Mucosa of rectum (tissue), 2 donors: ENCODE measurements at regions not wholly inside any gene's neighbourhood (a gene's known extent, or its start where the extent isn't known, plus 50 kb on each side); places are given as distances from the start of the nearest gene placed in this dataset.
"Not testable (repeated sequence)": the region's sequence is repeated elsewhere in the genome, so short reads cannot be mapped to it uniquely, and the experiment has no call there.

ENCODE experiments used
- H3K27ac ChIP-seq, 2 donors: one replicate each; pipeline ENCODE4 v1.7.0; 2013; ENCODE audit warnings: inconsistent platforms in 2 of 2, low read depth in 2 of 2, low read length in 2 of 2
- H3K27me3 ChIP-seq, 2 donors: one replicate each; pipeline ENCODE4 v1.7.0; 2013; ENCODE audit warnings: low read length in 2 of 2; ENCODE audit not compliant: control insufficient read depth in 2 of 2, insufficient read depth in 2 of 2
- H3K36me3 ChIP-seq, 2 donors: one replicate each; pipeline ENCODE4 v1.7.0; 2013; ENCODE audit warnings: low read length in 2 of 2; ENCODE audit not compliant: control insufficient read depth in 2 of 2, insufficient read depth in 2 of 2
- H3K4me1 ChIP-seq, 2 donors: one replicate each; pipeline ENCODE4 v1.7.0; 2013; ENCODE audit warnings: low read length in 2 of 2, mild to moderate bottlenecking in 1 of 2; ENCODE audit not compliant: control insufficient read depth in 2 of 2, insufficient read depth in 2 of 2
- H3K4me3 ChIP-seq, 2 donors: one replicate each; pipeline ENCODE4 v1.7.0; 2013; ENCODE audit warnings: low read length in 2 of 2
- H3K9ac ChIP-seq, 2 donors: one replicate each; pipeline ENCODE4 v1.7.0; 2013; ENCODE audit warnings: low read length in 2 of 2, low read depth in 1 of 2, mild to moderate bottlenecking in 1 of 2
- H3K9me3 ChIP-seq, 2 donors: one replicate each; pipeline ENCODE4 v1.7.0; 2013; ENCODE audit warnings: low read length in 2 of 2; ENCODE audit not compliant: control insufficient read depth in 2 of 2
- donor health status: healthy.
- donor health status: Normal muscosa, but diverticular disease.

GRCh38 chr11:96585944-96586880, 196.4 kb downstream of the JRKL start:
- H3K9ac ChIP-seq, H3K36me3 ChIP-seq, H3K4me3 ChIP-seq, H3K9me3 ChIP-seq, H3K4me1 ChIP-seq, H3K27ac ChIP-seq, H3K27me3 ChIP-seq: not testable (repeated sequence)

- not testable (repeated sequence) for H3K9ac ChIP-seq, H3K27me3 ChIP-seq, H3K4me1 ChIP-seq, H3K9me3 ChIP-seq, H3K27ac ChIP-seq, H3K36me3 ChIP-seq, H3K4me3 ChIP-seq
Measured at GRCh38 chr11:96588793-96589192, 199.0 kb downstream of the JRKL start.

- Histone ChIP-seq H3K4me1 (no peaks in the 10 kb centered on the region), H3K9me3 (no peaks in the 10 kb centered on the region), H3K36me3 (no peaks in the 10 kb centered on the region), H3K4me3 (no peak overlapping the region), H3K27me3 (no peaks in the 10 kb centered on the region), H3K9ac (no peak overlapping the region), H3K27ac (no peak overlapping the region)
Measured at GRCh38 chr11:96595011-96595410, 205.2 kb downstream of the JRKL start.

GRCh38 chr11:96607864-96608558, 218.2 kb downstream of the JRKL start:
- Histone ChIP-seq H3K4me3 (no peak overlapping the region), H3K27ac (no peak overlapping the region), H3K9ac (no peak overlapping the region), H3K9me3 (no peaks in the 10 kb centered on the region), H3K27me3 (no peaks in the 10 kb centered on the region), H3K36me3 (no peaks in the 10 kb centered on the region), H3K4me1 (no peaks in the 10 kb centered on the region)

GRCh38 chr11:96614101-96614500, 224.3 kb downstream of the JRKL start:
- H3K27me3 ChIP-seq = no peaks in the 10 kb centered on the region
- no peaks in the 10 kb centered on the region for H3K9me3 ChIP-seq
- no peak overlapping the region for H3K27ac ChIP-seq

GRCh38 chr11:96614846-96615245, 225.0 kb downstream of the JRKL start:
- Histone ChIP-seq H3K27me3 (no peaks in the 10 kb centered on the region), H3K36me3 (no peaks in the 10 kb centered on the region), H3K4me1 (no peaks in the 10 kb centered on the region), H3K4me3 (no peak overlapping the region), H3K27ac (no peak overlapping the region), H3K9me3 (no peaks in the 10 kb centered on the region), H3K9ac (no peak overlapping the region)

More at GRCh38 chr11:96614101-96614500, 224.3 kb downstream of the JRKL start:
- no peaks in the 10 kb centered on the region for H3K36me3 ChIP-seq
- no peaks in the 10 kb centered on the region for H3K4me1 ChIP-seq
- H3K4me3 ChIP-seq = no peak overlapping the region
- no peak overlapping the region for H3K9ac ChIP-seq

DNA sequence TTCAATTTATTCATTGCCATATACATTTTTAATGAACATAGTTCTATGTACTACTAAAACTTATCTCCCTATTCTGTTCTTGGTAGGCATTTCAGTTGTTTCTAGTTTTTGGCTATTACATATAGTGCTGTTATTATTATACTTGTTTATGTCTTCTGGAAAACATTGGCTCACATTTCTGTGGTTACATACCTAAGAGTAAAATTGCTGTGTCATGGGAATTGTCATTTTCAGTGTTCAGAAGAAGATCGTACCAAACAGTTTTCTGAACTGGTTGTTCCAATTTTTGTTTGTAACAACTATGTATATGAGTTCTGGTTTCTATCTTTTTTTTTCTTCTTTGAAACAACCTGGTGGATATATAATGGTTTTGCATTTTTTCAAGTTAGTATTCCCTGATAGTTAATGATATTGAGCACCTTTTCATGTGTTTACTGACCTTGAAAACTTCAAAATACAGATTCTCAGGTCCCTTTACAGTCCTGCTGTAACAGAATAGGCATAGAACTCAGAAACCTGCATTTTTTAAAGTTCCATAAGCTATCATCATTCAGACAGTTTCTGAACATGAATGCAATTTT, 230.7 kb downstream of the JRKL start:
- H3K9ac ChIP-seq = no peak overlapping the region

DNA sequence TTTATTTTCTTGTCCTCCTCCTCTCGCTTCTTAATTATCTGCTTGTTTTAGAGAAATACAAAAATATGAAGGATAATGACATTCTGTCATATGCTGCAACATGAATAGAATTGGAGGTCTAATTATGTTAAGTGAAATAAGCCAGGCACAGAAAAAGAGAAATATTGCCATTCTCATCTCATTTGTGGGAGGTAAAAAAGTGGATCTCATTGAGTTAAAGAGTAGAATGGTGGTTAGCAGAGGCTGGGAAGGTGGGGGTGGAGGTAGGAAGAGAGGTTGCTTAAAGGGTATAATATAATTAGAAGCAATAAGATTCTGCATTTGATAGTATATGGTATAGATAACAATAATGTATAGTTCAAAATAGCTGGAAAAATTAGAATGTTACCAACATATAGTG, 231.3 kb downstream of the JRKL start:
- Histone ChIP-seq H3K36me3 (no peaks in the 10 kb centered on the region), H3K4me1 (no peaks in the 10 kb centered on the region), H3K9ac (no peak overlapping the region), H3K27me3 (no peaks in the 10 kb centered on the region), H3K4me3 (no peak overlapping the region), H3K27ac (no peak overlapping the region), H3K9me3 (no peaks in the 10 kb centered on the region)

More for the DNA sequence above, 230.7 kb downstream of the JRKL start:
- Histone ChIP-seq H3K9me3 (no peaks in the 10 kb centered on the region), H3K36me3 (no peaks in the 10 kb centered on the region), H3K4me1 (no peaks in the 10 kb centered on the region), H3K4me3 (no peak overlapping the region), H3K27me3 (no peaks in the 10 kb centered on the region), H3K27ac (no peak overlapping the region)

DNA sequence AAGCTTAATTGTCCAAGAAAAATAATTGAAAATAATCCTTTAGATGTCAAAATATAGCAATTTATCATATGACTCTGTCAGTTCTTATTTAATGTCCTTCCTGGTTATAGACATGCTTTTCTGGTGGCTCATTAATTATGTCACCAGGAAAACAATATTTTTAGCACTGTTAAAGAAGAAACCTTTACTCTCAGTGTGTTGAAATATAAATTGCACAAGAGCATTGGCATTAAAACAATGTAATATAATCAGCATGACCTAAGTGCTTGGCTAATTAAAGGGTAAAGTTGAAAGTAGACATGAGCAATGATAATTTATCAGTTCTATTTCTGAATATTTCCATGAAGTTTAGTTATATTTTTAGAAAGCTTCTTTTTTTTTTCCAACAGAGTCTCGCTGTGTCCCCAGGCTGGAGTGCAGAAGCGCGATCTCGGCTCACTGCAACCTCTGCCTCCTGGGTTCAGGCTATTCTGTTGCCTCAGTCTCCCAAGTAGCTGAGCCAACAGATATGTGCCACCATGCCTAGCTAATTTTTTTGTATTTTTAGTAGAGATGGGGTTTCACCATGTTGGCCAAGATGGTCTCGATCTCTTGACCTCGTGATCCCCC, 232.3 kb downstream of the JRKL start:
- H3K27me3 ChIP-seq = no peaks in the 10 kb centered on the region
- H3K9ac ChIP-seq = no peak overlapping the region
- H3K36me3 ChIP-seq = no peaks in the 10 kb centered on the region
- no peak overlapping the region for H3K27ac ChIP-seq
- no peak overlapping the region for H3K4me3 ChIP-seq
- no peaks in the 10 kb centered on the region for H3K9me3 ChIP-seq
- H3K4me1 ChIP-seq = no peaks in the 10 kb centered on the region

DNA sequence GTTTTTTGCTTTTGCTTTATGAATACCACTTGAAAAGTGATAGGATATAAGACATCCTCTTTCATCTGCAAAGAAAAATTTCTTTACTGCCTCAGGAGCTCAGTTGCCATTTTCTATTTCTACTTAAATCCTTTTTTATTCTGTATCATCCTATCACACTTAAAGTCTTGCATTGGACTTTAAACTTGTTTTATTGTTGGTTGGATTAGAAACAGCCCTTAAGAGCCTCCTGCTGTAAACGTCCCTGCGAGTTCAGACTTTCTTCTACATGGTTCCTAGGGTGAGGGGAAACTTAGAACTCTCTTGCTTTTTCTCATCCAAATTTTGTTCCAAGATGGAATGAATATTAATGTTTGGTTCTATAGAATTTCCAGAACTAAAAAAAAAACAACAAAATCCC, 234.3 kb downstream of the JRKL start:
- Histone ChIP-seq H3K9me3 (no peaks in the 10 kb centered on the region), H3K4me3 (no peak overlapping the region)

More for the DNA sequence above, 234.3 kb downstream of the JRKL start:
- Histone ChIP-seq H3K4me1 (no peaks in the 10 kb centered on the region), H3K9ac (no peak overlapping the region), H3K36me3 (no peaks in the 10 kb centered on the region), H3K27ac (no peak overlapping the region), H3K27me3 (no peaks in the 10 kb centered on the region)
